Hepatocyte (in vitro differentiated cells): ENCODE measurements at regions not wholly inside any gene's neighbourhood (a gene's known extent, or its start where the extent isn't known, plus 50 kb on each side); places are given as distances from the start of the nearest gene placed in this dataset.

Source experiments
- DNase-seq: peaks from one replicate; pipeline ENCODE4 v3.0.0-alpha.2; 2016; ENCODE audit warnings: low spot score
- H2AFZ ChIP-seq: fragments of 200-600 bp; sonication (generic); 2 replicates; pipeline ENCODE4 v1.6.0; 2016; ENCODE audit warnings: antibody characterized with exemption, mild to moderate bottlenecking
- H3K27ac ChIP-seq: fragments of 200-600 bp; sonication (generic); 2 replicates; pipeline ENCODE4 v1.5.1; 2016; ENCODE audit warnings: mild to moderate bottlenecking
- H3K27me3 ChIP-seq: fragments of 200-600 bp; sonication (generic); 2 replicates; pipeline ENCODE4 v1.6.1; 2016
- H3K36me3 ChIP-seq: fragments of 200-600 bp; sonication (generic); replicated peaks from 2 replicates; pipeline ENCODE4 v1.5.1; 2016; ENCODE audit warnings: low read depth; ENCODE audit not compliant: insufficient read depth
- H3K4me1 ChIP-seq: fragments of 200-600 bp; sonication (generic); 2 replicates; pipeline ENCODE4 v1.5.1; 2016; ENCODE audit warnings: mild to moderate bottlenecking, moderate library complexity; ENCODE audit not compliant: insufficient read depth
- H3K4me2 ChIP-seq: fragments of 200-600 bp; sonication (generic); 2 replicates; pipeline ENCODE4 v1.6.0; 2016
- H3K4me3 ChIP-seq: fragments of 200-600 bp; sonication (generic); 2 replicates; pipeline ENCODE4 v1.5.1; 2016; ENCODE audit warnings: mild to moderate bottlenecking
- H3K79me2 ChIP-seq: fragments of 200-600 bp; sonication (generic); 2 replicates; pipeline ENCODE4 v1.6.0; 2017; ENCODE audit warnings: mild to moderate bottlenecking
- H3K9me2 ChIP-seq: fragments of 200-600 bp; sonication (generic); replicated peaks from 2 replicates; pipeline ENCODE4 v1.6.0; 2017; ENCODE audit warnings: mild to moderate bottlenecking; ENCODE audit not compliant: insufficient read depth
- H3K9me3 ChIP-seq: fragments of 200-600 bp; sonication (generic); 2 replicates; pipeline ENCODE4 v1.5.1; 2016; ENCODE audit warnings: low read depth, mild to moderate bottlenecking
- H4K20me1 ChIP-seq: fragments of 200-600 bp; sonication (generic); 2 replicates; pipeline ENCODE4 v1.6.0; 2016; ENCODE audit warnings: mild to moderate bottlenecking; ENCODE audit not compliant: insufficient read depth, poor library complexity, severe bottlenecking
- CTCF ChIP-seq: fragments of 200-600 bp; sonication (generic); IDR thresholded peaks from 2 replicates; pipeline ENCODE4 v1.5.1; 2016; ENCODE audit warnings: antibody characterized with exemption, mild to moderate bottlenecking; ENCODE audit not compliant: poor library complexity
- EZH2 ChIP-seq: fragments of 200-600 bp; sonication (generic); IDR thresholded peaks from 2 replicates; pipeline ENCODE4 v1.6.1; 2016; ENCODE audit warnings: antibody characterized with exemption, mild to moderate bottlenecking, borderline replicate concordance
- EZH2phosphoT487 ChIP-seq: fragments of 200-600 bp; sonication (generic); IDR thresholded peaks from one replicate; pipeline ENCODE4 v1.6.1; 2018; ENCODE audit warnings: antibody characterized with exemption, mild to moderate bottlenecking, low read depth, moderate library complexity; ENCODE audit not compliant: unreplicated experiment, severe bottlenecking
- WGBS: methylation state at CpG from one replicate; pipeline ENCODE4 v1.1.6; 2016; ENCODE audit warnings: low lambda C conversion rate; ENCODE audit errors: missing lambda C conversion rate; 5-methylcytosine and 5-hydroxymethylcytosine counted together

GRCh38 chr3:80870476-80871041, 890.9 kb downstream of the GBE1 start:
- H3K9me2 ChIP-seq, result no peaks in the 10 kb centered on the region
- no peak for TF ChIP-seq EZH2
- TF ChIP-seq CTCF, result no peak
- TF ChIP-seq EZH2phosphoT487, result no peak
- H3K79me2 ChIP-seq, result no peaks in the 10 kb centered on the region
- no peak overlapping the region for H3K4me3 ChIP-seq
- H3K36me3 ChIP-seq, result no peaks in the 10 kb centered on the region
- H3K9me3 ChIP-seq, result no peaks in the 10 kb centered on the region
- H2AFZ ChIP-seq, result no peak overlapping the region
- no peak overlapping the region for H3K27ac ChIP-seq
- no peaks in the 10 kb centered on the region for H3K4me1 ChIP-seq
- WGBS, result 87% methylated on average over 4 of the region's 4 CpGs
- no peaks in the 10 kb centered on the region for H3K27me3 ChIP-seq
- no peak for DNase-seq
- H3K4me2 ChIP-seq, result no peak overlapping the region
- H4K20me1 ChIP-seq, result no peaks in the 10 kb centered on the region

GRCh38 chr3:80855482-80855881, 906.0 kb downstream of the GBE1 start:
- Histone ChIP-seq H3K4me2 (no peak overlapping the region), H3K9me3 (no peaks in the 10 kb centered on the region), H3K36me3 (no peaks in the 10 kb centered on the region), H3K27ac (no peak overlapping the region), H3K4me3 (no peak overlapping the region), H3K27me3 (no peaks in the 10 kb centered on the region), H3K9me2 (no peaks in the 10 kb centered on the region), H3K79me2 (no peaks in the 10 kb centered on the region), H2AFZ (no peak overlapping the region), H4K20me1 (no peaks in the 10 kb centered on the region), H3K4me1 (no peaks in the 10 kb centered on the region)
- TF ChIP-seq EZH2phosphoT487 (no peak), EZH2 (no peak), CTCF (no peak)
- WGBS, result 86% methylated on average over 1 of the region's 1 CpG
- no peak for DNase-seq

- Histone ChIP-seq H3K36me3 (no peaks in the 10 kb centered on the region), H3K27ac (no peak overlapping the region), H3K4me3 (no peak overlapping the region), H4K20me1 (no peaks in the 10 kb centered on the region), H3K9me2 (no peaks in the 10 kb centered on the region), H3K79me2 (no peaks in the 10 kb centered on the region), H3K9me3 (no peaks in the 10 kb centered on the region), H2AFZ (no peak overlapping the region), H3K27me3 (no peaks in the 10 kb centered on the region), H3K4me2 (no peak overlapping the region), H3K4me1 (no peaks in the 10 kb centered on the region)
- DNase-seq, result no peak
- TF ChIP-seq CTCF, result no peak
- no peak for TF ChIP-seq EZH2phosphoT487
- no peak for TF ChIP-seq EZH2
- WGBS, result 76% methylated on average over 2 of the region's 2 CpGs
Measured at GRCh38 chr3:80836395-80836794, 925.0 kb downstream of the GBE1 start.

- Histone ChIP-seq H3K27me3 (no peaks in the 10 kb centered on the region), H4K20me1 (no peaks in the 10 kb centered on the region), H3K27ac (no peak overlapping the region), H3K4me3 (no peak overlapping the region), H2AFZ (no peak overlapping the region), H3K9me3 (no peaks in the 10 kb centered on the region), H3K36me3 (no peaks in the 10 kb centered on the region), H3K79me2 (no peaks in the 10 kb centered on the region), H3K4me2 (no peak overlapping the region), H3K4me1 (no peaks in the 10 kb centered on the region), H3K9me2 (no peaks in the 10 kb centered on the region)
- 83% methylated on average over 4 of the region's 4 CpGs for WGBS
- no peak for TF ChIP-seq EZH2phosphoT487
- no peak for TF ChIP-seq EZH2
- no peak for TF ChIP-seq CTCF
- DNase-seq, result no peak
Measured at GRCh38 chr3:80807577-80807976, 953.9 kb downstream of the GBE1 start.
